ENCODE measurements at regions not wholly inside any gene's neighbourhood (a gene's known extent, or its start where the extent isn't known, plus 50 kb on each side); places are given as distances from the start of the nearest gene placed in this dataset.

DNA sequence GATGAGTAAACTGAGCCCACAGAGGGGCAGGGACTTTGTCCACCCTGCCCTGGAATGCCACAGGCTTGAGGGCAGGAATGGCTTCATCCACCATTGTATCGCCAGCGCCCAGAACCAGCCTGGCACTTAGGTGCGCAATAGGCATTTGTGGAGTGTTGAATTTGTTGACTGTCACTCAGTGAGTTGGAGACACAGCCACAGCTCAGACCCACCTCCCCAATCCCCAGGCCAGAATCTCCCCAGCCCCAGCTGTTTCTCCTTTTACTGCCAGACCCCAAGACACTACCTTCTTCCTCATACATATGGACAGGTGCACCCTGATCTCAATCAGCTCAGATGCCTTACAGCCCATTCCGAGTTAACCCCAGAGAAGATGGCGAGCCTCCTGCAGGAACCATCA, 674.5 kb downstream of the MATN1 start:
- TF ChIP-seq, protein P1, sequence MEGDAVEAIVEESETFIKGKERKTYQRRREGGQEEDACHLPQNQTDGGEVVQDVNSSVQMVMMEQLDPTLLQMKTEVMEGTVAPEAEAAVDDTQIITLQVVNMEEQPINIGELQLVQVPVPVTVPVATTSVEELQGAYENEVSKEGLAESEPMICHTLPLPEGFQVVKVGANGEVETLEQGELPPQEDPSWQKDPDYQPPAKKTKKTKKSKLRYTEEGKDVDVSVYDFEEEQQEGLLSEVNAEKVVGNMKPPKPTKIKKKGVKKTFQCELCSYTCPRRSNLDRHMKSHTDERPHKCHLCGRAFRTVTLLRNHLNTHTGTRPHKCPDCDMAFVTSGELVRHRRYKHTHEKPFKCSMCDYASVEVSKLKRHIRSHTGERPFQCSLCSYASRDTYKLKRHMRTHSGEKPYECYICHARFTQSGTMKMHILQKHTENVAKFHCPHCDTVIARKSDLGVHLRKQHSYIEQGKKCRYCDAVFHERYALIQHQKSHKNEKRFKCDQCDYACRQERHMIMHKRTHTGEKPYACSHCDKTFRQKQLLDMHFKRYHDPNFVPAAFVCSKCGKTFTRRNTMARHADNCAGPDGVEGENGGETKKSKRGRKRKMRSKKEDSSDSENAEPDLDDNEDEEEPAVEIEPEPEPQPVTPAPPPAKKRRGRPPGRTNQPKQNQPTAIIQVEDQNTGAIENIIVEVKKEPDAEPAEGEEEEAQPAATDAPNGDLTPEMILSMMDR (optimal IDR thresholded peaks at IDR 0.05 in 1 of 3, IDR thresholded peaks at IDR 0.05 in 1 of 3, conservative IDR thresholded peaks at IDR 0.05 in 1 of 3; ENCODE audit: extremely low read depth in 1 of 3, insufficient read depth in 2 of 3, low read length in 3 of 3), result no peak
- TF ChIP-seq EZH2 (IDR thresholded peaks at IDR 0.05; ENCODE audit: low read length), result no peak
- H3K4me1 ChIP-seq (ENCODE audit: control insufficient read depth, extremely low read depth, insufficient read depth, low read length), result no peaks in the 10 kb centered on the region
- peaks cover 12% of the 10 kb centered on the region for H3K27me3 ChIP-seq (ENCODE audit: control insufficient read depth, extremely low read depth, insufficient read depth, low read length)
- FAIRE-seq (no peak), DNase-seq (ENCODE audit: low read depth, low spot score) (no peak)
- no peak overlapping the region for H3K4me2 ChIP-seq (ENCODE audit: control insufficient read depth, extremely low read depth, insufficient read depth, low read depth, low read length)
- H3K9ac ChIP-seq (ENCODE audit: control insufficient read depth, extremely low read depth, insufficient read depth, low read length), result no peak overlapping the region
- no peaks in the 10 kb centered on the region for H3K9me3 ChIP-seq (ENCODE audit: control insufficient read depth, low read depth, low read length)
- no peak overlapping the region for H2AFZ ChIP-seq (ENCODE audit: control insufficient read depth, low read length)
- dilution Hi-C loops (cut with MboI; ENCODE audit: extremely low pct_ligation_motif_present, low sequenced_read_pairs), result no loop called here
- H3K4me3 ChIP-seq (ENCODE audit: control insufficient read depth in 2 of 3, extremely low read depth in 1 of 3, insufficient read depth in 2 of 3, low read depth in 1 of 3, low read length in 3 of 3), result no peak overlapping the region
- no peak overlapping the region for H3K27ac ChIP-seq (ENCODE audit: control insufficient read depth, insufficient read depth, low read length)
- no peaks in the 10 kb centered on the region for H4K20me1 ChIP-seq (ENCODE audit: control insufficient read depth, extremely low read depth, insufficient read depth, low read length)
- H3K36me3 ChIP-seq (ENCODE audit: control insufficient read depth in 2 of 2, extremely low read depth in 1 of 2, insufficient read depth in 2 of 2, low read length in 2 of 2), result no peaks in the 10 kb centered on the region
- no peaks in the 10 kb centered on the region for H3K9me1 ChIP-seq (ENCODE audit: control insufficient read depth, extremely low read depth, insufficient read depth, low read length)
- no peaks in the 10 kb centered on the region for H3K79me2 ChIP-seq (ENCODE audit: control insufficient read depth, insufficient read depth, low read length)

DNA sequence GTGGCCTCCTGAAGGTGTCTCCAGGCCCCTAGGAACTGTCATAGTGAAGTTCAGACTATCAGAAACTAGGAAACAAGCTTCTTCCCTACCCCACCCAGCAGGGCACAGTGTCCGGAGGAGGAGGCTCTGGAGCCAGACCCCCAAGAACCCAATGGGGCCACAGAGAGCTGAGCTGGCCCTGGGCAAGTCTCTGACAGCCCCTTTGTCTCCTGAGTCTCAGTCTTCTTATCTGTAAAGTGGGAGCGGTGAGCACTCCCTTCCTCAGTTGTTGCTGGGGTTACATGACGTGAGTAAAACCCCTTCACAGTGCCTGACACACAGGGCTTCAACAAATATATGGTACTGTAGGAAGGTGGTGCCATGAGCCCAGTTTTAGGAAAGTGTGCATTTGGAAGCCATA, 675.8 kb downstream of the MATN1 start:
- Histone ChIP-seq H3K79me2 (ENCODE audit: control insufficient read depth, insufficient read depth, low read length) (no peaks in the 10 kb centered on the region), H3K4me1 (ENCODE audit: control insufficient read depth, extremely low read depth, insufficient read depth, low read length) (no peaks in the 10 kb centered on the region), H4K20me1 (ENCODE audit: control insufficient read depth, extremely low read depth, insufficient read depth, low read length) (no peaks in the 10 kb centered on the region), H3K9ac (ENCODE audit: control insufficient read depth, extremely low read depth, insufficient read depth, low read length) (no peak overlapping the region), H3K27me3 (ENCODE audit: control insufficient read depth, extremely low read depth, insufficient read depth, low read length) (peaks cover 7% of the 10 kb centered on the region), H3K27ac (ENCODE audit: control insufficient read depth, insufficient read depth, low read length) (no peak overlapping the region), H3K9me3 (ENCODE audit: control insufficient read depth, low read depth, low read length) (peaks cover 2% of the 10 kb centered on the region), H3K36me3 (ENCODE audit: control insufficient read depth in 2 of 2, extremely low read depth in 1 of 2, insufficient read depth in 2 of 2, low read length in 2 of 2) (no peaks in the 10 kb centered on the region), H2AFZ (ENCODE audit: control insufficient read depth, low read length) (no peak overlapping the region), H3K9me1 (ENCODE audit: control insufficient read depth, extremely low read depth, insufficient read depth, low read length) (no peaks in the 10 kb centered on the region), H3K4me2 (ENCODE audit: control insufficient read depth, extremely low read depth, insufficient read depth, low read depth, low read length) (no peak overlapping the region), H3K4me3 (ENCODE audit: control insufficient read depth in 2 of 3, extremely low read depth in 1 of 3, insufficient read depth in 2 of 3, low read depth in 1 of 3, low read length in 3 of 3) (no peak overlapping the region)
- FAIRE-seq, result no peak
- DNase-seq (ENCODE audit: low read depth, low spot score), result no peak
- dilution Hi-C loops (cut with MboI; ENCODE audit: extremely low pct_ligation_motif_present, low sequenced_read_pairs), result no loop called here
- no peak for TF ChIP-seq EZH2 (IDR thresholded peaks at IDR 0.05; ENCODE audit: low read length)
- TF ChIP-seq, protein P1 (optimal IDR thresholded peaks at IDR 0.05 in 1 of 3, IDR thresholded peaks at IDR 0.05 in 1 of 3, conservative IDR thresholded peaks at IDR 0.05 in 1 of 3; ENCODE audit: extremely low read depth in 1 of 3, insufficient read depth in 2 of 3, low read length in 3 of 3), result no peak

Data from keratinocyte (primary cell).